CD4-positive, alpha-beta T cell (primary cell): ENCODE measurements at regions not wholly inside any gene's neighbourhood (a gene's known extent, or its start where the extent isn't known, plus 50 kb on each side); places are given as distances from the start of the nearest gene placed in this dataset.
"Not testable (repeated sequence)": the region's sequence is repeated elsewhere in the genome, so short reads cannot be mapped to it uniquely, and the experiment has no call there.

Source experiments
- ATAC-seq: fragments of 200-7000 bp; cut with Tn5 transposase; one replicate; pipeline ENCODE4 v1.10.0; 2022; ENCODE audit warnings: mild to moderate bottlenecking; ENCODE audit not compliant: poor library complexity
- CTCF ChIA-PET: fragments of 350-600 bp; sonication (Branson Sonifier 250); formaldehyde crosslinking; loops from one replicate; lab custom pipeline; 2021; ENCODE audit warnings: antibody characterized with exemption, inconsistent platforms; lab: Charles Lee
- POLR2A ChIA-PET: fragments of 350-600 bp; sonication (Branson Sonifier 250); formaldehyde crosslinking; loops from one replicate; lab custom pipeline; 2021; ENCODE audit warnings: antibody characterized with exemption, inconsistent platforms; lab: Charles Lee
- DNase-seq, 14 experiments: peaks; one replicate each; pipeline ENCODE4 v3.0.0-alpha.2; 2013 to 2020; ENCODE audit warnings: mixed read lengths in 2 of 14
- H3K27ac ChIP-seq, 2 donors: one replicate each; pipeline versions ENCODE4 v1.5.1 to v1.7.0; 2013; ENCODE audit warnings: low read length in 2 of 2, low read depth in 1 of 2, mild to moderate bottlenecking in 1 of 2
- H3K27me3 ChIP-seq, 2 experiments: 1 replicate in 1 of 2; 2 replicates in 1 of 2; pipeline versions ENCODE4 v1.6.1 to v1.7.0; 2013; ENCODE audit warnings: low read length in 2 of 2, control low read depth in 1 of 2, mild to moderate bottlenecking in 1 of 2, moderate library complexity in 1 of 2; ENCODE audit not compliant: insufficient read depth in 2 of 2, control insufficient read depth in 1 of 2
- H3K36me3 ChIP-seq: one replicate; pipeline ENCODE4 v1.6.1; 2013; ENCODE audit warnings: low read length, control low read depth; ENCODE audit not compliant: insufficient read depth
- H3K4me1 ChIP-seq: one replicate; pipeline ENCODE4 v1.6.1; 2013; ENCODE audit warnings: low read length, control low read depth; ENCODE audit not compliant: insufficient read depth
- H3K4me3 ChIP-seq: one replicate; pipeline ENCODE4 v1.5.1; 2013; ENCODE audit warnings: mild to moderate bottlenecking, low read length, moderate library complexity
- H3K9me3 ChIP-seq, 2 experiments: 1 replicate in 1 of 2; 2 replicates in 1 of 2; pipeline versions ENCODE4 v1.6.1 to v1.7.0; 2013; ENCODE audit warnings: low read length in 2 of 2, mild to moderate bottlenecking in 2 of 2, control low read depth in 1 of 2, moderate library complexity in 1 of 2; ENCODE audit not compliant: control insufficient read depth in 1 of 2, insufficient read depth in 1 of 2
- H3K27ac Mint-ChIP-seq: one replicate; pipeline ENCODE4 v1.8.0; 2020; ENCODE audit warnings: mixed read lengths
- H3K27me3 Mint-ChIP-seq: one replicate; pipeline ENCODE4 v1.8.0; 2021; ENCODE audit warnings: mixed read lengths
- H3K36me3 Mint-ChIP-seq: one replicate; pipeline ENCODE4 v1.8.0; 2021; ENCODE audit warnings: low read depth, mixed read lengths
- H3K4me1 Mint-ChIP-seq: one replicate; pipeline ENCODE4 v1.8.0; 2021; ENCODE audit warnings: low read depth, mixed read lengths
- H3K4me3 Mint-ChIP-seq: one replicate; pipeline ENCODE4 v1.8.0; 2020; ENCODE audit warnings: mild to moderate bottlenecking, mixed read lengths
- H3K9me3 Mint-ChIP-seq: one replicate; pipeline ENCODE4 v1.8.0; 2020; ENCODE audit warnings: mixed read lengths
- intact Hi-C, 2 experiments: fragments of 100-400 bp; cut with DNase I in 1 of 2; cut with micrococcal nuclease in 1 of 2; formaldehyde crosslinking; loops; one replicate each; pipeline versions ENCODE4 v1.15.1 to v1.9.0; 2023 to 2025; cut with DNase I, micrococcal nuclease
- TF ChIP-seq, protein P1 (sequence below): fragments of 200-600 bp; IDR thresholded peaks from one replicate; pipeline ENCODE4 v1.8.0; 2022; ENCODE audit warnings: antibody characterized with exemption, mild to moderate bottlenecking

DNA sequence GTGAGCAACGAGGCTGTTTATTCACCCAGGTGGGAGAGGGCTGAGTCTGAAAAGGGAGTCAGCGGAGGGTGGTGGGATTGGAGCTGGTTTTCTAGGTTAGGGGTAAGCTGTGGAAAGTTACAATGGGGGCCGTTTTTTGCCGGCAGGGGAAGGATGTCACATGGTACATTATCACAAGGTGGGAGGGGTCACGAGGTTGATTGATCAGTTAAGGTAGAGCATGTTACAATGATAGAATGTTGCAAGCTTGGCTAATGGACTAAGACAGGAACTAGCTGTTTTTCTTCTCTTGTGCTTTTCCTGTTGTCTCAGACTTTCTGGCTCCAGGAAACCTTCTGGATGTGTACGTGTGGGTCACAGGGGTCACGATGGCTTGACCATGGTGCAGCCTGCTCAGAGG lies 536.3 kb upstream of the HTR2C start:
- no peaks in the 10 kb centered on the region for H3K27me3 Mint-ChIP-seq
- no peaks in the 10 kb centered on the region for H3K9me3 Mint-ChIP-seq
- H3K27ac Mint-ChIP-seq: no peak overlapping the region
- H3K4me1 ChIP-seq: no peaks in the 10 kb centered on the region
- H3K4me1 Mint-ChIP-seq: no peaks in the 10 kb centered on the region
- intact Hi-C loops: no loop called here
- no peak overlapping the region for H3K27ac ChIP-seq
- TF ChIP-seq, protein P1, sequence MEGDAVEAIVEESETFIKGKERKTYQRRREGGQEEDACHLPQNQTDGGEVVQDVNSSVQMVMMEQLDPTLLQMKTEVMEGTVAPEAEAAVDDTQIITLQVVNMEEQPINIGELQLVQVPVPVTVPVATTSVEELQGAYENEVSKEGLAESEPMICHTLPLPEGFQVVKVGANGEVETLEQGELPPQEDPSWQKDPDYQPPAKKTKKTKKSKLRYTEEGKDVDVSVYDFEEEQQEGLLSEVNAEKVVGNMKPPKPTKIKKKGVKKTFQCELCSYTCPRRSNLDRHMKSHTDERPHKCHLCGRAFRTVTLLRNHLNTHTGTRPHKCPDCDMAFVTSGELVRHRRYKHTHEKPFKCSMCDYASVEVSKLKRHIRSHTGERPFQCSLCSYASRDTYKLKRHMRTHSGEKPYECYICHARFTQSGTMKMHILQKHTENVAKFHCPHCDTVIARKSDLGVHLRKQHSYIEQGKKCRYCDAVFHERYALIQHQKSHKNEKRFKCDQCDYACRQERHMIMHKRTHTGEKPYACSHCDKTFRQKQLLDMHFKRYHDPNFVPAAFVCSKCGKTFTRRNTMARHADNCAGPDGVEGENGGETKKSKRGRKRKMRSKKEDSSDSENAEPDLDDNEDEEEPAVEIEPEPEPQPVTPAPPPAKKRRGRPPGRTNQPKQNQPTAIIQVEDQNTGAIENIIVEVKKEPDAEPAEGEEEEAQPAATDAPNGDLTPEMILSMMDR: no peak
- H3K4me3 Mint-ChIP-seq: no peak overlapping the region
- no peaks in the 10 kb centered on the region for H3K36me3 Mint-ChIP-seq
- H3K27me3 ChIP-seq: no peaks in the 10 kb centered on the region
- no peak overlapping the region for H3K4me3 ChIP-seq
- DNase-seq: no peak
- ATAC-seq: no peak
- H3K36me3 ChIP-seq: no peaks in the 10 kb centered on the region
- POLR2A ChIA-PET: no interaction called here
- no peaks in the 10 kb centered on the region for H3K9me3 ChIP-seq
- CTCF ChIA-PET: no interaction called here

DNA sequence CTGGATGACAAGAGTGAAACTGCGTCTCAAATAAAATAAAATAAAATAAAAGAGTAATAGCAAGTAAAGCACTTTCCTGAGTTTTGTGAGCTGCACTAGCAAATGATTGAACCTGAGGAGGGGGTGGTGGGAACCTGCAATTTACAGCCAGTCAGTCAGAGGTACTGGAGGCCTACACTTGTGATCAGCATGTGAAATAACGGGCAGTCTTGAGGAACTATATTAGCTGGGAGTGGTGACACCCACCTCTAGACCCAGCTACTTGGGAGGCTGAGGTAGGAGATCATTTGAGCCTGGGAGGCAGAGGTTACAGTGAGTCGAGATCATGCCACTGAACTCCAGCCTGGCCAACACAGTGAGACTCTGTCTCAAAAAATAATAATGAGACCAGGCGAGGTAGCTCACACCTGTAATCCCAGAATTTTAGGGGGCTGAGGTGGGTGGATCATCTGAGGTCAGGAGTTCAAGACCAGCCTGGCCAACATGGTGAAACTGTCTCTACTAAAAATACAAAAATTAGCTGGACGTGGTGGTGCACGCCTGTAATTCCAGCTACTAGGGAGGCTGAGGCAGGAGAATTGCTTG lies 537.1 kb upstream of the HTR2C start:
- no peak for ATAC-seq
- H3K27ac Mint-ChIP-seq: no peak overlapping the region

GRCh38 chrX:114041470-114041869 lies 542.4 kb upstream of the HTR2C start:
- H3K27me3 ChIP-seq, H3K4me3 Mint-ChIP-seq, H3K27ac ChIP-seq, H3K9me3 ChIP-seq, H3K27ac Mint-ChIP-seq, intact Hi-C loops, H3K36me3 ChIP-seq, H3K4me1 Mint-ChIP-seq, ATAC-seq, H3K27me3 Mint-ChIP-seq, H3K4me1 ChIP-seq, DNase-seq, CTCF ChIA-PET, H3K9me3 Mint-ChIP-seq, POLR2A ChIA-PET, H3K4me3 ChIP-seq, H3K36me3 Mint-ChIP-seq: not testable (repeated sequence)

More for the DNA sequence above, 537.1 kb upstream of the HTR2C start:
- Mint-ChIP-seq H3K36me3 (no peaks in the 10 kb centered on the region), H3K4me1 (no peaks in the 10 kb centered on the region), H3K27me3 (no peaks in the 10 kb centered on the region), H3K4me3 (no peak overlapping the region), H3K9me3 (no peaks in the 10 kb centered on the region)
- Histone ChIP-seq H3K36me3 (no peaks in the 10 kb centered on the region), H3K9me3 (no peaks in the 10 kb centered on the region), H3K4me3 (no peak overlapping the region), H3K4me1 (no peaks in the 10 kb centered on the region), H3K27ac (no peak overlapping the region), H3K27me3 (no peaks in the 10 kb centered on the region)
- intact Hi-C loops: no loop called here
- TF ChIP-seq, protein P1: no peak
- CTCF ChIA-PET: no interaction called here
- POLR2A ChIA-PET: no interaction called here
- no peak for DNase-seq

- CTCF ChIA-PET, H3K36me3 ChIP-seq, ATAC-seq, intact Hi-C loops, H3K9me3 ChIP-seq, H3K4me3 Mint-ChIP-seq, H3K27ac Mint-ChIP-seq, H3K4me3 ChIP-seq, H3K27me3 Mint-ChIP-seq, DNase-seq, H3K27ac ChIP-seq, H3K4me1 Mint-ChIP-seq, POLR2A ChIA-PET, H3K36me3 Mint-ChIP-seq, H3K9me3 Mint-ChIP-seq, H3K27me3 ChIP-seq, H3K4me1 ChIP-seq: not testable (repeated sequence)
Observed at GRCh38 chrX:114040661-114041269, 543.1 kb upstream of the HTR2C start.

- H3K9me3 Mint-ChIP-seq, H3K4me3 ChIP-seq, H3K27me3 ChIP-seq, H3K4me1 ChIP-seq, H3K4me3 Mint-ChIP-seq, H3K4me1 Mint-ChIP-seq, H3K36me3 Mint-ChIP-seq, H3K9me3 ChIP-seq, DNase-seq, H3K27ac ChIP-seq, H3K27ac Mint-ChIP-seq, H3K27me3 Mint-ChIP-seq, H3K36me3 ChIP-seq, ATAC-seq, POLR2A ChIA-PET, intact Hi-C loops: not testable (repeated sequence)
- CTCF ChIA-PET: interaction anchor here (0.5 kb wide), 1 partner anchor 17 kb away, joined by 4 read pairs; no protein-coding TSS in a partner anchor
Observed at GRCh38 chrX:114040111-114040510, 543.8 kb upstream of the HTR2C start.
